NT2/D1 (cell line): ENCODE measurements at regions not wholly inside any gene's neighbourhood (a gene's known extent, or its start where the extent isn't known, plus 50 kb on each side); places are given as distances from the start of the nearest gene placed in this dataset.

Experiments used
- YY1 ChIP-seq: IDR thresholded peaks from 2 replicates; pipeline ENCODE4 v1.6.1; 2011; ENCODE audit not compliant: insufficient read length, insufficient read depth
- ZNF274 ChIP-seq: IDR thresholded peaks from 2 replicates; pipeline ENCODE4 v1.6.1; 2011; ENCODE audit warnings: mild to moderate bottlenecking, low read depth, low read length

DNA sequence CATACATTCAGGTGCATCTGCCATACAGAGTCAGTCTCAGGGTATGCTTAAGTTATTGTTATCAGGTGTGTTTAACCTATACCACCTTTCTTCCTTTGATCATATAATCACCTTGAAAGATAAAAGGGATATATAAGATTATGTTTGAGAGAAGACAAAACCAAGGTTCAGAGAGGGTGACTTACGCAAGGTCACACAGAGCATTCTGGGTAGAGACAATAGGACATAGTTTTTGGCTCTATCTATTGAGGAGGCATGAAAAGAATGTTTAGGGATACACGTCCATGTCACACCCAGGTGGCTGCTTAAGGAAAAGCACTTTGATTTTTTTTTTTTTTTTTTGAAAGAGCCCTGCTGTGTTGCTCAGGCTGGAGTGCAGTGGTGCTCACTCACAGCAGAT, 327.1 kb upstream of the RPS6KA3 start:
- TF ChIP-seq ZNF274 (no peak), YY1 (no peak)
